ENCODE measurements at regions not wholly inside any gene's neighbourhood (a gene's known extent, or its start where the extent isn't known, plus 50 kb on each side); places are given as distances from the start of the nearest gene placed in this dataset.

DNA sequence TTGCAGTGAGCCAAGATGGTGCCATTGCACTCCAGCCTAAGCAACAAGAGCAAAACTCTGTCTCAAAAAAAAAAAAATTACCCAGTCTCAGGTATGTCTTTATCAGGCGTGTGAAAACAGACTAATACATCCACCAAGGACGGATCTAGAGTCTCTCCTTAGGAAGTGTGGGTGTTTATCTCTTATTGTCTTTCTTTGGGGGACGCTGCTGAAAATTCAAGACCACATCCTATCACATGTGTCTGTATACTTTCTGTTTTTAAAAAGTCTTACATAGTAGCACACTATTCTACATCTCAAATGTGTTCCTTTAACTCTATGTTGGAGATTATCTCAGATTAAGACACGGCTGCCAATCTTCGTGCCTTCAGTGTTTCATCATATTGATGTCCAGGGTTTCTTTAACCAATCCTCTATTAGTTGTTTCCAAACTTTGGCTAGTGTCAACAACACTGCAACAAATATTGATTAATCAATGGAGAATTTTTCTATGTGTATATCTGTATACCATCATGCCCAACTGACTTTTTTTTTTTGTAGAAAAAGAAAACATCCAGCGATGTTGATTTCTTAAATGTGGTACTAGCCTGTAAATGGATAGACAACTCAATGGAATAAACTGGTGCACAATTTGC lies 92.3 kb upstream of the KDM7A start:
- H3K36me3 ChIP-seq (ENCODE audit: control insufficient read depth, insufficient read depth, low read length): no peaks in the 10 kb centered on the region
- H3K27me3 ChIP-seq (ENCODE audit: control insufficient read depth, insufficient read depth, low read length): no peaks in the 10 kb centered on the region
- intact Hi-C loops (cut with micrococcal nuclease; ENCODE audit: unreplicated experiment): no loop called here
- ATAC-seq (no peak), DNase-seq (ENCODE audit: low read depth, low spot score) (no peak)
- POLR2A ChIA-PET: no interaction called here
- BruUV-seq (replicated peaks): no TSS peak
- H3K9me3 ChIP-seq (ENCODE audit: control insufficient read depth, insufficient read depth, low read depth, low read length): no peaks in the 10 kb centered on the region
- no peak for TF ChIP-seq SIN3A (IDR thresholded peaks at IDR 0.05; ENCODE audit: borderline replicate concordance, insufficient read depth, low read depth, low read length)
- TF ChIP-seq, protein P1, sequence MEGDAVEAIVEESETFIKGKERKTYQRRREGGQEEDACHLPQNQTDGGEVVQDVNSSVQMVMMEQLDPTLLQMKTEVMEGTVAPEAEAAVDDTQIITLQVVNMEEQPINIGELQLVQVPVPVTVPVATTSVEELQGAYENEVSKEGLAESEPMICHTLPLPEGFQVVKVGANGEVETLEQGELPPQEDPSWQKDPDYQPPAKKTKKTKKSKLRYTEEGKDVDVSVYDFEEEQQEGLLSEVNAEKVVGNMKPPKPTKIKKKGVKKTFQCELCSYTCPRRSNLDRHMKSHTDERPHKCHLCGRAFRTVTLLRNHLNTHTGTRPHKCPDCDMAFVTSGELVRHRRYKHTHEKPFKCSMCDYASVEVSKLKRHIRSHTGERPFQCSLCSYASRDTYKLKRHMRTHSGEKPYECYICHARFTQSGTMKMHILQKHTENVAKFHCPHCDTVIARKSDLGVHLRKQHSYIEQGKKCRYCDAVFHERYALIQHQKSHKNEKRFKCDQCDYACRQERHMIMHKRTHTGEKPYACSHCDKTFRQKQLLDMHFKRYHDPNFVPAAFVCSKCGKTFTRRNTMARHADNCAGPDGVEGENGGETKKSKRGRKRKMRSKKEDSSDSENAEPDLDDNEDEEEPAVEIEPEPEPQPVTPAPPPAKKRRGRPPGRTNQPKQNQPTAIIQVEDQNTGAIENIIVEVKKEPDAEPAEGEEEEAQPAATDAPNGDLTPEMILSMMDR (IDR thresholded peaks at IDR 0.05): no peak
- no peak for TF ChIP-seq TCF7L2 (IDR thresholded peaks at IDR 0.05; ENCODE audit: low read depth, low read length)
- TF ChIP-seq, protein P2, sequence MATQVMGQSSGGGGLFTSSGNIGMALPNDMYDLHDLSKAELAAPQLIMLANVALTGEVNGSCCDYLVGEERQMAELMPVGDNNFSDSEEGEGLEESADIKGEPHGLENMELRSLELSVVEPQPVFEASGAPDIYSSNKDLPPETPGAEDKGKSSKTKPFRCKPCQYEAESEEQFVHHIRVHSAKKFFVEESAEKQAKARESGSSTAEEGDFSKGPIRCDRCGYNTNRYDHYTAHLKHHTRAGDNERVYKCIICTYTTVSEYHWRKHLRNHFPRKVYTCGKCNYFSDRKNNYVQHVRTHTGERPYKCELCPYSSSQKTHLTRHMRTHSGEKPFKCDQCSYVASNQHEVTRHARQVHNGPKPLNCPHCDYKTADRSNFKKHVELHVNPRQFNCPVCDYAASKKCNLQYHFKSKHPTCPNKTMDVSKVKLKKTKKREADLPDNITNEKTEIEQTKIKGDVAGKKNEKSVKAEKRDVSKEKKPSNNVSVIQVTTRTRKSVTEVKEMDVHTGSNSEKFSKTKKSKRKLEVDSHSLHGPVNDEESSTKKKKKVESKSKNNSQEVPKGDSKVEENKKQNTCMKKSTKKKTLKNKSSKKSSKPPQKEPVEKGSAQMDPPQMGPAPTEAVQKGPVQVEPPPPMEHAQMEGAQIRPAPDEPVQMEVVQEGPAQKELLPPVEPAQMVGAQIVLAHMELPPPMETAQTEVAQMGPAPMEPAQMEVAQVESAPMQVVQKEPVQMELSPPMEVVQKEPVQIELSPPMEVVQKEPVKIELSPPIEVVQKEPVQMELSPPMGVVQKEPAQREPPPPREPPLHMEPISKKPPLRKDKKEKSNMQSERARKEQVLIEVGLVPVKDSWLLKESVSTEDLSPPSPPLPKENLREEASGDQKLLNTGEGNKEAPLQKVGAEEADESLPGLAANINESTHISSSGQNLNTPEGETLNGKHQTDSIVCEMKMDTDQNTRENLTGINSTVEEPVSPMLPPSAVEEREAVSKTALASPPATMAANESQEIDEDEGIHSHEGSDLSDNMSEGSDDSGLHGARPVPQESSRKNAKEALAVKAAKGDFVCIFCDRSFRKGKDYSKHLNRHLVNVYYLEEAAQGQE (IDR thresholded peaks at IDR 0.05; ENCODE audit: insufficient read depth in 1 of 2, low read depth in 2 of 2, low read length in 1 of 2): no peak
- TF ChIP-seq POLR2AphosphoS5 (IDR thresholded peaks at IDR 0.05; ENCODE audit: low read depth, low read length): no peak
- no peak overlapping the region for H3K4me3 ChIP-seq (ENCODE audit: low read depth in 2 of 2, low read length in 2 of 2)
- no peak overlapping the region for H3K27ac ChIP-seq (ENCODE audit: low read length)
- CTCF ChIA-PET: no interaction called here
- no peaks in the 10 kb centered on the region for H3K4me1 ChIP-seq (ENCODE audit: control insufficient read depth, insufficient read depth, low read length)
- in situ Hi-C loops (cut with HindIII; ENCODE audit: low pct_unique_long_range_greater_than_20kb, low sequenced_read_pairs): no loop called here

DNA sequence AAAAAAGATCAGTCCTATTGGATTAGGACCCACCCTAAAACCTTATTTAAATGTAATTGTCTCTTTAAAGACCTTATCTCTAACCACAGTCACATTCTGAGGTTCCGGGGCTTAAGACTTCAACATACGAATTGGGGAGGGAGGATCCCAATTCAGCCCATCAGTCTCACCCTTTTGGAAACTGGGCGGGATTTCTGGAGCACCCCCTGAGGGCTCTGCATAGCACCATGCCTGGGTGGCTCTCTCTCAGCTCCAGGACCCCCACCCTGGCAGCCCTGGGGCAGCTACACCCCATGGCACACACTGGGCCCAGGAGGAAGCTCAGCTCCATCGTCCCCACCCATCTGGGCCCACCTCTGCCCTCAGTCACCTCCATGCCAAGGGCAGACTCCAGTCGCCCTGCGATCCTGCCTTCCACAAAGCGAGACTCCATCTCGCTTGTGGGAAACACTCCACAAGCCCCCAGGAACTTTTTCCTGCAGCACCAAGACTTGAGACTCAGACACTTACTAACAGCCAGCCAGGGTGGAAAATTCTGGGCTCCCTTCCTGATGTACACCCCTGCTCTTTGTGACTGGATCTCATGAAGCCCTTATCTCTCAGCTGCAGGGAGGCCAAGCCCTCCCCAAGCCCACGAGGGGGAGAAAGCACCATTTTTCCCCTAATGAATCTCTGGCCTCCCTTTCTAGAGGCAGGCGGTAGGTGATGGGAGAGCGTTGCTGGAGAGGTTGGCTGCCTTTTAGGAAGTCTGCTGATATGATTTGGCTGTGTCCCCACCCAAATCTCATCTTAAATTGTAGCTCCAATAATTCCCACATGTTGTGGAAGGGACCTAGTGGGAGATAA lies 90.8 kb upstream of the KDM7A start:
- intact Hi-C loops (cut with micrococcal nuclease; ENCODE audit: unreplicated experiment) (no loop called here), in situ Hi-C loops (cut with HindIII; ENCODE audit: low pct_unique_long_range_greater_than_20kb, low sequenced_read_pairs) (no loop called here)
- Histone ChIP-seq H3K27ac (ENCODE audit: low read length) (no peak overlapping the region), H3K36me3 (ENCODE audit: control insufficient read depth, insufficient read depth, low read length) (no peaks in the 10 kb centered on the region), H3K4me1 (ENCODE audit: control insufficient read depth, insufficient read depth, low read length) (no peaks in the 10 kb centered on the region), H3K4me3 (ENCODE audit: low read depth in 2 of 2, low read length in 2 of 2) (no peak overlapping the region), H3K27me3 (ENCODE audit: control insufficient read depth, insufficient read depth, low read length) (no peaks in the 10 kb centered on the region), H3K9me3 (ENCODE audit: control insufficient read depth, insufficient read depth, low read depth, low read length) (no peaks in the 10 kb centered on the region)
- ChIA-PET CTCF (interaction anchor here (0.5 kb wide), 1 partner anchor 69 kb away, joined by 3 read pairs; no protein-coding TSS in a partner anchor), POLR2A (interaction anchor here (0.6 kb wide), 2 partner anchors 10 to 460 kb away, joined by 4 to 16 read pairs; no protein-coding TSS in a partner anchor)
- ATAC-seq (no peak), DNase-seq (ENCODE audit: low read depth, low spot score) (no peak)
- TF ChIP-seq, protein P2 (IDR thresholded peaks at IDR 0.05; ENCODE audit: insufficient read depth in 1 of 2, low read depth in 2 of 2, low read length in 1 of 2): no peak
- TF ChIP-seq, protein P1 (IDR thresholded peaks at IDR 0.05): no peak
- TF ChIP-seq TCF7L2 (IDR thresholded peaks at IDR 0.05; ENCODE audit: low read depth, low read length) (no peak), SIN3A (IDR thresholded peaks at IDR 0.05; ENCODE audit: borderline replicate concordance, insufficient read depth, low read depth, low read length) (no peak), POLR2AphosphoS5 (IDR thresholded peaks at IDR 0.05; ENCODE audit: low read depth, low read length) (no peak)
- BruUV-seq (replicated peaks): no TSS peak

Measured in Panc1 (cell line).